Cerebellar nuclear complex (tissue), 1 donor: ENCODE measurements at regions not wholly inside any gene's neighbourhood (a gene's known extent, or its start where the extent isn't known, plus 50 kb on each side); places are given as distances from the start of the nearest gene placed in this dataset.
"Not testable (repeated sequence)": the region's sequence is repeated elsewhere in the genome, so short reads cannot be mapped to it uniquely, and the experiment has no call there.

ENCODE experiments used
- DNase-seq, 2 experiments: peaks; one replicate each; lab custom pipeline; 2025; lab: John Stamatoyannopoulos, UW

- no peak for DNase-seq
Observed at GRCh38 chrX:110965409-110966090, 130.4 kb upstream of the PAK3 start.

DNA sequence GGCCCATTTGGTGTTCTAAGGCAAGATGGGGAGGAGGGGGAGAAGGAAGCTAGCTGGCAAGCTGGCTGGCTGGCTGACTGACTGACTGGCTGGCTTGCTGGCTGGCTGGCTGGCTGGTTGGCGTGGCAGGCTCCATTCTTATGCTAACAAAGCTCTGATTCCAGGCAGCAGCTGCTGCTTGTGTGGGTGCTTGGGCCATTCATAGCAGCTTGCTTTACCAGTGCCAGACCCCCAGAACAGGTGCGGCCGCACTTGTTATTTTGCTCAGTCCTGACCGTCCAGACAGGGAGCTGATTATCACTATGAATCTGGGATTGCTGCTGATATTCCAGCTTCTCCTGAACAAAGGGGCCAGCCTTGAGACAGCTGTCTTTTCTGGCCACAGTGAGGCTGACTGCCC, 131.2 kb upstream of the PAK3 start:
- no peak for DNase-seq

DNA sequence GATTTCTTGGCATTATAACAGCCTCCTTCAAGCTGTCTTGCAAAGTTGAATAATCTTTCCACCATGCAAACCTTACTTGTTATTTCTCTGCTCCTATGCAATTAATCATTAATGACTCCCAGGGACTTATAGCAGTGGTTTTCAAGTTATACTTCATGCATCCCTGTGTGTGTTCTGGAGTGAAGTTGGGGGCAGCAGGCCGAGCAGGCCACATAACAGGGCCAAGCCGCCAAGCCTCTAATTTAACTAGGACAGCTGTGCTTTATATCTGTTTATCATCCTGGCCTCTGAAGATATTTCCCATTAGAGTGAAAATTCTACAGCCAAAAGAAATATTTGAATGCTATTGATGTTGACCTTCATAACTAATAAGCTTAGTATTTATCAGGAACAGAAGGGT, 133.5 kb upstream of the PAK3 start:
- DNase-seq = no peak

DNA sequence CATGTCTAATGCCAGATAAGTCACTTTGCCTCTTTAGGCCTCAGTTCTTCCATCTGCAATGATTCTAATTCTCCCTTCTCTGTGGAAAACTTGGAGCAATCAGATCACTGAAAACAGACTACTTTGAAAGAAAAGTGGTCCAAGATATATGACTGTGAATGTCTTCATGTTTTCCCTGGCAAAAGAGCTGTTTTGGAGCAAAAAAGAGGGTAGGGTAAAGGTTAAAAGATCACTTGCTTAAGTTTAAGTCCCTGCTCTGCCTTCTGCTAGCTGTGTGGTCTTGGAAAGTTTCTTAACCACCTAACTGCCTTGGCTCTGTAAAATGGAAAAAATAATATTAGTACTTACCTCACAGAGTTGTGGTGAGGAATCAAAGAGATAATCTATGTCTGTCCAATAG, 140.3 kb upstream of the PAK3 start:
- DNase-seq = no peak

DNA sequence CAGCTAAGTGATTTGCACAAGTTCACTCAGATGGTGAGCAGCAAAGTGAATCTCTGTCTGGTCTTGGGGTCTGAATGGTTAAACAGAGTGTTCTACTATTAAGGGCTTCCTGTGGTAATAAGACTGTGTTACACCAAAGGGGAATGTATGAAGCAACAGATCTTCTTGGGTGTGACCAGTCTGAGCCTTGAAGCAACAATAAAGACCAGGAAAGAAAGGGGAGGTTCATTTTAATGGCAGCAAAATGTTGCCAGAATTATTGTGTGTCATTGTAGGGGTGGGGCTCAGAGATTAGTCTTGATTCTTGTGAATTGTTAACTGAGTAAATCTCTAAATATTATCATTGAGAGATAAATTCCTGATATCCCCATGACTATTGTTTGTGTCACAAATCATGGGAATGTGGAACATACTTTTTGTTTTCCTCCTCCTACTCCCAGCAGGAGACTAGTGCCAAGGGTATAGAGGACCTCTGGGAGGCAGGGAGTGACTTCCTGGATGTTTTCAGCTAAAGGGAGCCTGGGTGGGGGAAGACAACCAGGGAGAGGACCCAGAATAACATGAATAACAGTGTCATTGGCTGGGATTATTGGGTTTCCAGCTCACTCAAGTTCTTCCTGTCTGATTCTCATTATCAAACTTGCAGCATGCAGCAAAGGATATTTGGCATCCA, 141.4 kb upstream of the PAK3 start:
- no peak for DNase-seq

- no peak for DNase-seq
Observed at GRCh38 chrX:110951472-110952269, 144.3 kb upstream of the PAK3 start.

GRCh38 chrX:110944751-110945675, 149.4 kb upstream of the CHRDL1 start:
- DNase-seq = no peak

GRCh38 chrX:110944311-110944750, 148.7 kb upstream of the CHRDL1 start:
- DNase-seq = no peak

DNA sequence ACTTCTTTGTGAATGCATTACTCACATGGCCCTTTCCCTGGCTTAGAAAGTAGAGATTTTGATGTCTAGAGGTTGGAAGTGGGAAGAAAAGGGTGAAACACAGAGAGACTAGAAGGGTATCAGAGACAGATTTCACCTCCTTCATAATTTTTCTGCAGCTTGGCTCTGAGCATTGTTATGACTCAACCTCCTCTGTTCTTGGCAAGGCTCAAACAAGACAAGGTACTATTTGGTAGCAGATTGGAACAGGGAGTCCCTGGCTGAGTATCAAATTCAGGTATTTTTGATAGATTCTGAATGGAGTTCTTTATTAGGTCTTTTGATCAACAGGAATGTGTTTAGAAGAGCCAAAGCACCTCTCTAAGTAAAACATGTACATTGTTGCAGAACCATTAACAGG, 146.3 kb upstream of the CHRDL1 start:
- DNase-seq = no peak

DNA sequence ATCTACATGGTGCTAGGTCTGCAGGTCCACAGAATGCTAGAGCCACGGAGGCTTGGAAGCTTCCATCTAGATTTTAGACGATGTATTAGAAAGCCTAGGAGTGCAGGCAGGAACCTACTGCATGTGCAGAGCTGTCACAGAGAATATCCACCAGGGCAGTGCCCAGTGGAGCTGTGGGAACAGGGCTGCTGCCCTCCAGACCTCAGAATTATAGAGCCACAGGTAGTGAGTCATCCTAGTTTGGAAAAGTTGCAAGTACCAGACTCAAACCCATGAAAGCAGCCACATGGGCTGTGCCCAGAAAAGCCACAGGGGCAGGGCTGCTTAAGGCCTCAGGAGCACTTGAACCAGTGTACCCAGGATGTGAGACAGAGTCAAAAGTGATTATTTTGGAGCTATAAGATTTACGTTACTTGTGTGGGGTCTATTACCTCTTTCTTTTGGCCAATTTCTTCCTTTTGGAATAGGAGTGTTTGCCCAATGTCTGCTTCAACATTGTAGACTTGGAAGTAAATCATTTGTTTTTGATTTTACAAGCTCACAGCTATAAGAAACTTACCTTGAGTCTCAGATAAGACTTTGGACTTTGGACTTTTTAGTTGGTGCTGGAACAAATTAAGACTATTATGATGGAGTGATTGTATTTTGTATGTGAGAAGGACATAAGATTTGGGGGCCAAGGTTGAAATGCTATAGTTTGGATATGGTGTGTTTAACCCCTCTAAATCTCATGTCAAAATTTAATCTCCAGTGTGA, 143.5 kb upstream of the CHRDL1 start:
- no peak for DNase-seq

- DNase-seq = no peak
Observed at GRCh38 chrX:110924871-110925270, 129.3 kb upstream of the CHRDL1 start.

- DNase-seq = no peak
Observed at GRCh38 chrX:110920991-110921390, 125.4 kb upstream of the CHRDL1 start.

- no peak for DNase-seq
Observed at GRCh38 chrX:110915570-110915969, 120.0 kb upstream of the CHRDL1 start.

- no peak for DNase-seq
Observed at GRCh38 chrX:110915111-110915510, 119.5 kb upstream of the CHRDL1 start.

DNA sequence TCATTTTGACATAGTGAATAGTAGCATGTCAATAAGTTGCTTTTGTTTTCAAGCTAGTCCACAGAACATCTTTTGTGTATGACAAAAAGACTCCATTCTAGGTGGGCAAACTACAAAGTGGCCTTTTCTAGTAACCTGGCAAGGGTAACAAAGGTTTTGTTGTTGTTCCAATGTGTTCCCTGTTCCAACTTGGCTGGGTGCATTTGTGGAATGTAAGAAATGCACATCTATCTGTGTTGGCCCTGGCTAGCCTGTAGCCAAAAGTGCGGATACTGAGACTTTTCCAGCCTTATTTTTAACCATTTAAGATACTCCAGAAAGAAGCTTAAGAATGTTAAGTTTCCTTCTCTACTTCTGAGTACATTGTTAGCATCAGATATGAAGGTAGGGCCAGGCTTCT, 118.7 kb upstream of the CHRDL1 start:
- DNase-seq = no peak

DNA sequence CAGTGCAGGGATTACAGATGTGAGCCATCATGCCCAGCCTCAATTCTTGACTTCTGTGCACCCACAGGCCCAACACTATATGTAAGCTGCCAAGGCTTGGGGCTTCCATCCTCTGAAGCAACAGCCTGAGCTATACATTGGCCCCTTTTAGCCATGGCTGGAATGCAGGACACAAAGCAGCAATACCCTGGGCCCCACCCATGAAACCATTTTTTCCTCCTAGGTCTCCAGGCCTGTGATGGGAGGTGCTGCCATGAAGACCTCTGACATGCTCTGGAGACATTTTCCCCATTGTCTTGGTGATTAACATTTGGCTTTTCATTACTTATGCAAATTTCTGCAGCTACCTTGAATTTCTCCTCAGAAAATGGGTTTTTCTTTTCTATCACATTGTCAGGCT, 109.1 kb upstream of the CHRDL1 start:
- not testable (repeated sequence) for DNase-seq

DNA sequence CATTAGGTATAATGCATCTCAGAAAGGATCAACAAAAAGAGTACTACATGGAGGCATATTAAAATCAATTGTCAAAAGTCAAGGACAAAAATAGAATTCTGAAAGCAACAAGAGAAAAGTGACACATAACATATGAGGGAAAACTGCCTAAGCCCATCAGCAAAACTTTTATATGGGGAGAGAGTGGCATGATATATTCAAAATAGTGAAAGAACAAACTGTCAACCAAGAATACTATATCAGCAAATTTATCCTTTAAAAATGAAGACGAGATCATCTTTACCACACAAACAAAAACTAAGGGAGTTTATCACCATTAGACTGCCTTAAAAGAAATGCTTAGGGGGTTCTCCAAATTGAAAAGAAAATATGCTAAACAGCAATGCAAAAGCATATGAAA, 86.4 kb upstream of the CHRDL1 start:
- DNase-seq = no peak

DNA sequence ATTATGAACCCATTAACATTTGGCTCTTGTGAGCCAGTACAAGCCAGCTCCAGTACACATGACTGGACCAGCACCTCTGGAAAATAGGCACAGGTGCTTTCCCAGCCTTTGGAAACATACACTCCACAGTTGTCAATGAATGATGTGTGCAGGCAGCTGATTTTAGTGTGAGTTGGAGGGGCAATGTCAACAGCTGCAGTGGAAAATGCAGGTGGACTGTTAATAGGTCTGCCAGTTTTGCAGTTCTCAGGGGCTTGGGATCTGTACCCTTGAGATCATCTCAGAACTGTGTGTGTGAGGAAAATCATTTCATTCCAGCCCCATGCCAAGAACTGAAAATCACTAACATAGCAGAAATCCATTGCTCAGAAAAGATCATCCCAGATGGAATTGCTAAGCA, 81.7 kb upstream of the CHRDL1 start:
- DNase-seq = no peak

- no peak for DNase-seq
Observed at GRCh38 chrX:110871839-110872238, 76.2 kb upstream of the CHRDL1 start.

GRCh38 chrX:110866421-110866820, 70.8 kb upstream of the CHRDL1 start:
- no peak for DNase-seq

DNA sequence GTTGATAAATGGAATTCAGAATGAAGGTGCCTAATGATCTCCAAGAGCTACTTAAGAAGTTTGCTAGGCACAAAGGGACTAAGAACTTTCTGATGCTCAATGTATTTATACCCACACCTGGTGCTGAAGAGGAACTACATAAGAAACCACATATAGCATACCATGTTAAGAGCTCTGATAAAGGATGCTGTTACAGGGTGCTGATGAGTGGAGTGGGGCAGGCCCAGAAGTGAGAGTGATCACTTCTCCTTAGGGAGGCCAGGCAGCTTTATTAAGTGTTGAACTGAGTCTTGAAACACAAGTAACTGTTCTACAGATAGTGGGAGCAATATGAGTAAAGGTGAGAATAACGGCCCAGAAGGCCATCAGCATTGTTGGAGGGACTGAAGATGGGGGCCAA, 68.3 kb upstream of the CHRDL1 start:
- no peak for DNase-seq
